Pancreas (tissue), 10 donors: ENCODE measurements at regions not wholly inside any gene's neighbourhood (a gene's known extent, or its start where the extent isn't known, plus 50 kb on each side); places are given as distances from the start of the nearest gene placed in this dataset.

Experiments used
- ATAC-seq, 4 donors: fragments of 200-7000 bp; cut with Tn5 transposase; one replicate each; pipeline versions ENCODE4 v1.8.0 to v1.9.1; 2020; ENCODE audit warnings: mild to moderate bottlenecking in 4 of 4, moderate library complexity in 4 of 4
- DNase-seq, 6 donors: peaks; one replicate each; pipeline ENCODE4 v3.0.0-alpha.2; 2020
- FAIRE-seq: peaks from 2 replicates; lab custom pipeline; 2012; peaks lifted over from hg19 to GRCh38; lab: Jason Lieb, UNC
- H3K27ac ChIP-seq, 4 donors: fragments of 200-600 bp; sonication (generic); 1 replicate in 3 of 4; 2 replicates in 1 of 4; pipeline versions ENCODE4 v1.5.0 to v1.8.0; 2020
- H3K27me3 ChIP-seq, 4 donors: fragments of 200-600 bp; one replicate each; pipeline ENCODE4 v1.8.0; 2021
- H3K36me3 ChIP-seq, 3 donors: fragments of 200-600 bp; sonication (generic) in 1 of 3; one replicate each; pipeline versions ENCODE4 v1.5.0 to v1.8.0; 2020 to 2021
- H3K4me1 ChIP-seq, 3 donors: fragments of 200-600 bp; one replicate each; pipeline ENCODE4 v1.8.0; 2021
- H3K4me3 ChIP-seq, 4 donors: fragments of 200-600 bp; sonication (generic) in 2 of 4; one replicate each; pipeline versions ENCODE4 v1.5.0 to v1.8.0; 2020 to 2021
- H3K9me3 ChIP-seq, 4 donors: fragments of 200-600 bp; one replicate each; pipeline ENCODE4 v1.8.0; 2021
- WGBS, 2 donors: extraction: QIAGEN DNeasy Blood & Tissue Kit; methylation state at CpG; one replicate each; pipeline ENCODE4 v1.1.7; 2013; 5-methylcytosine and 5-hydroxymethylcytosine counted together
- intact Hi-C, 3 donors: fragments of 100-400 bp; cut with DNase I; formaldehyde crosslinking; loops; one replicate each; pipeline versions ENCODE4 v1.11.1 to v1.14.2; 2022
- TF ChIP-seq, protein P1 (sequence below), 4 donors: fragments of 200-600 bp; sonication (generic) in 3 of 4; IDR thresholded peaks; one replicate each; pipeline versions ENCODE4 v1.5.0 to v1.8.0; 2021; ENCODE audit warnings: antibody characterized with exemption in 4 of 4
- donor health status: healthy with polysubstance abuse.
- donor health status: DM: no; HTN: no; CAD: no; lungs with moderate emphysema.
- donor health status: DM: no; HTN: no; CAD: no.
- donor health status: control.
- donor health status: control.
- donor health status: Bipolar disorder and iron deficiency.
- donor health status: DM: yes; HTN: yes; CAD: no.
- donor health status: DM: no; HTN: no; CAD: no.
- donor health status: DM: no; HTN: no; CAD: no.
- donor health status: DM: yes; HTN: yes; CAD: no.

DNA sequence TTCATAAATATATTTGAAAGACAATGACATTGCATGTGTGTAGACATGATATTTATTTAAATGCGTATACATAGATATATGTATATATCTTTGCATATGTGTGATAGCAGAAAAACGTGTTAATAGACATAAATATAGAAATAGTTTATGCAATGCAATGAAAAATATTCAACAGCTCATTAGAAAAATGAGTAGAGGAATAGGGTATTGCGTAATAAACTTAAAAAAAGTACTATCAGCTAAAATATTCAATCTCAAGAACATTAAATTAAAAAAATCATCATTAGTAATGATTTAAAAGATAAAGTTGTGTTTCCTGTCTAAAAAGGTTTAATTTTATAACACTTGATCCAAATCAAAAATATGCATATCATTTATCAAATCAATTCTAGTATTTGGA, 2101.5 kb upstream of the TENM3 start:
- Histone ChIP-seq H3K27me3 (no peaks in the 10 kb centered on the region), H3K4me3 (no peak overlapping the region), H3K27ac (no peak overlapping the region), H3K36me3 (no peaks in the 10 kb centered on the region), H3K4me1 (no peaks in the 10 kb centered on the region), H3K9me3 (no peaks in the 10 kb centered on the region)
- ATAC-seq (no peak), DNase-seq (no peak), FAIRE-seq (no peak)
- intact Hi-C loops: no loop called here
- WGBS, 2 donors: 76 to 77% methylated on average over 3 of the region's 3 CpGs
- TF ChIP-seq, protein P1, sequence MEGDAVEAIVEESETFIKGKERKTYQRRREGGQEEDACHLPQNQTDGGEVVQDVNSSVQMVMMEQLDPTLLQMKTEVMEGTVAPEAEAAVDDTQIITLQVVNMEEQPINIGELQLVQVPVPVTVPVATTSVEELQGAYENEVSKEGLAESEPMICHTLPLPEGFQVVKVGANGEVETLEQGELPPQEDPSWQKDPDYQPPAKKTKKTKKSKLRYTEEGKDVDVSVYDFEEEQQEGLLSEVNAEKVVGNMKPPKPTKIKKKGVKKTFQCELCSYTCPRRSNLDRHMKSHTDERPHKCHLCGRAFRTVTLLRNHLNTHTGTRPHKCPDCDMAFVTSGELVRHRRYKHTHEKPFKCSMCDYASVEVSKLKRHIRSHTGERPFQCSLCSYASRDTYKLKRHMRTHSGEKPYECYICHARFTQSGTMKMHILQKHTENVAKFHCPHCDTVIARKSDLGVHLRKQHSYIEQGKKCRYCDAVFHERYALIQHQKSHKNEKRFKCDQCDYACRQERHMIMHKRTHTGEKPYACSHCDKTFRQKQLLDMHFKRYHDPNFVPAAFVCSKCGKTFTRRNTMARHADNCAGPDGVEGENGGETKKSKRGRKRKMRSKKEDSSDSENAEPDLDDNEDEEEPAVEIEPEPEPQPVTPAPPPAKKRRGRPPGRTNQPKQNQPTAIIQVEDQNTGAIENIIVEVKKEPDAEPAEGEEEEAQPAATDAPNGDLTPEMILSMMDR (IDR thresholded peaks at IDR 0.05): no peak

DNA sequence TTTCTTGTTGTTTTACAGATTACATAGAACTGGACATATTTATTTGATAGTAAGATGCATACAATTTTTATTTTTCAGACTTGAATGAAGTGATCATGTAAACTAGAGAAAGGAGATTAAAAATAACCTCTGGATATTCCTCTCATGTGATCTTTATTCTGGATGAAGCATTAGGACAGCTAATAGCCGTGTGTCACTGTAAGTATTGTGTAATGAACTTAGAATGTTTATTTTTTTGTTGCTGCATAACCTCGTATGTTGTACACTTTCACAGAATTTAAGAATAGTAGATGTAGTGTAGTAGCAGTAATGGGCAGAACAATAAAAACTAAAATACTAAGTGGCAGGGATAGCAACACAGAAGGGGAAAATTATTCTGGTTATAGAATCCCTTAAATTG, 2094.5 kb upstream of the TENM3 start:
- no peaks in the 10 kb centered on the region for H3K27me3 ChIP-seq
- intact Hi-C loops: no loop called here
- H3K27ac ChIP-seq: no peak overlapping the region
- DNase-seq: no peak
- no peak for FAIRE-seq
- H3K4me3 ChIP-seq: no peak overlapping the region
- ATAC-seq: no peak
- no peaks in the 10 kb centered on the region for H3K36me3 ChIP-seq
- no peaks in the 10 kb centered on the region for H3K9me3 ChIP-seq
- TF ChIP-seq, protein P1 (IDR thresholded peaks at IDR 0.05): no peak
- no peaks in the 10 kb centered on the region for H3K4me1 ChIP-seq
- WGBS, 2 donors: 66 to 68% methylated on average over 2 of the region's 2 CpGs

DNA sequence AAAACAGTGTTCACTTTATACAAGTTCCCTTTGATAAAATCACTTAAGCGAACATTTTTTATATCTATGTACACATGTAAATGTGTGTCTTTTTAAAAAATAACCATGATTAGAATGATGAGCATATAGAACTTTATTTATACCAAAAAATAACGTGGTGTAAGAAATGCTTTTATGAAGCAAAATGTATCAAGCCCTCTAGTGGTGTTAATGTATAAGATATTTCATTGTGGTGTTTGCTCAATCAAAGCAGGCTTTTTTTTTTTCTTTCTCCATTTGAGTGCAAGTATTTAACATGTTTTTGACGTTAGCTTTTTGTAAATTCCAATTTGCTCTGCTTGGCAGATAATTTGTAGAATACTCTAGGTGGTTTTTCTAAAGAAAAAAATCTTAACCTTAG, 2092.4 kb upstream of the TENM3 start:
- FAIRE-seq (peak; percentile 82), DNase-seq (no peak), ATAC-seq (no peak)
- Histone ChIP-seq H3K4me1 (no peaks in the 10 kb centered on the region), H3K36me3 (no peaks in the 10 kb centered on the region), H3K27me3 (no peaks in the 10 kb centered on the region), H3K4me3 (no peak overlapping the region), H3K27ac (no peak overlapping the region), H3K9me3 (no peaks in the 10 kb centered on the region)
- TF ChIP-seq, protein P1 (IDR thresholded peaks at IDR 0.05): peak in 2 of 4 donors; percentile 20 to 21
- intact Hi-C loops: no loop called here
- 12 to 17% methylated on average over 3 of the region's 3 CpGs for WGBS, 2 donors

DNA sequence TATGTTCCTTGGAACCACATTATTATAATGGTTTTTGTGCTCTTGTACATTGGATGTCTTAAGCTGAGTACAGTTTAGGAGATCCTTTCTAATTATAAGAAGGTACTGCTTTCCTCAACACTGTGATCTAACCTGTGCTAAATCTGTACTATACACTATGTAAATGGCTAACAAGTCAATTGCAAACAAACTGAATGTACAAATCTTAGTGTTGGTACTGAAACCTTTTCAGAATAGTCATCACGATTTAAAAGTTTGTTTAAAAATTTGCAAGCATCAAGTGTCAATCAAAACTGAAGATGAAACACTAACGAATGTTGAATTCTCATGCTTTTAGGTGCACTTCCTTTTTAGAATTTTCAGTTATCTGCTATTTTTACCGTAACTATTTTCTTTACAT, 2090.4 kb upstream of the TENM3 start:
- DNase-seq: no peak
- intact Hi-C loops: no loop called here
- no peaks in the 10 kb centered on the region for H3K36me3 ChIP-seq
- H3K4me1 ChIP-seq: no peaks in the 10 kb centered on the region
- no peak overlapping the region for H3K27ac ChIP-seq
- no peak for ATAC-seq
- H3K9me3 ChIP-seq: no peaks in the 10 kb centered on the region
- H3K27me3 ChIP-seq: no peaks in the 10 kb centered on the region
- H3K4me3 ChIP-seq: no peak overlapping the region
- no peak for FAIRE-seq
- 81 to 88% methylated on average over 3 of the region's 3 CpGs for WGBS, 2 donors
- TF ChIP-seq, protein P1 (IDR thresholded peaks at IDR 0.05): no peak

DNA sequence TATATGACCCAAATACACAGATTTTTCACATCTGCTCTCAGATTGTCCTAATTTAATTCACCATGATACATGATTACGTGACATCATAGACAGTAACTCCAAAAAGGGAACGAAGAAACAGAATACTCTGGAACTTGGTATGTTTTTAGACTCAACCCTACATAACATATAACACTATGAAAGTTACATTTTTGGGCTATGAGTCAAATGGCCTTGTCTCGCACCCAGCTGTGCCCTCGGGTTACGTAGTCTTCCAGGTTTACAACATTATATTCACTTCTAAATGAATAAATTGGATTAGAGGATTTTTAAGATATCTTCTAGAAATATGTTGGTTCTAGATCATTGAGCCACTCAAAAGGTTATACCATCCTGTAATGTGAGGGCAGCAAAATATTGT, 2089.6 kb upstream of the TENM3 start:
- 92 to 94% methylated on average over 5 of the region's 5 CpGs for WGBS, 2 donors
- intact Hi-C loops: no loop called here
- Histone ChIP-seq H3K9me3 (no peaks in the 10 kb centered on the region), H3K4me1 (no peaks in the 10 kb centered on the region), H3K36me3 (no peaks in the 10 kb centered on the region), H3K27me3 (no peaks in the 10 kb centered on the region), H3K27ac (no peak overlapping the region), H3K4me3 (no peak overlapping the region)
- ATAC-seq (no peak), DNase-seq (no peak), FAIRE-seq (no peak)
- TF ChIP-seq, protein P1 (IDR thresholded peaks at IDR 0.05): no peak
